ENCODE measurements at regions not wholly inside any gene's neighbourhood (a gene's known extent, or its start where the extent isn't known, plus 50 kb on each side); places are given as distances from the start of the nearest gene placed in this dataset.
A peak's percentile ranks its signal among the peaks of the same experiment; 100 is the strongest.

GRCh38 chr2:176491172-176491904, 222.1 kb downstream of the MTX2 start:
- ChIA-PET CTCF (no interaction called here), POLR2A (ENCODE audit: low non-redundant PET) (no interaction called here)
- peak; percentile 94 for DNase-seq (ENCODE audit: low spot score)
- peak overlapping the region; percentile 92 for H3K27ac ChIP-seq
- TF ChIP-seq CTCF (conservative IDR thresholded peaks at IDR 0.05; ENCODE audit: low read depth), result no peak

GRCh38 chr2:176492583-176492982, 223.3 kb downstream of the MTX2 start:
- no peak for DNase-seq (ENCODE audit: low spot score)
- no peak overlapping the region for H3K27ac ChIP-seq
- POLR2A ChIA-PET (ENCODE audit: low non-redundant PET), result no interaction called here
- CTCF ChIA-PET, result interaction anchor here (0.6 kb wide), 1 partner anchor 37 kb away, joined by 3 read pairs; no protein-coding TSS in a partner anchor
- TF ChIP-seq CTCF (conservative IDR thresholded peaks at IDR 0.05; ENCODE audit: low read depth), result no peak

- CTCF ChIA-PET, result interaction anchor here (0.6 to 0.9 kb wide), 2 partner anchors 36 to 367 kb away, joined by 3 to 4 read pairs; no protein-coding TSS in a partner anchor
- H3K27ac ChIP-seq, result peak overlapping the region; percentile 49; the same call in 1 of the 2 replicates
- DNase-seq (ENCODE audit: low spot score), result no peak
- POLR2A ChIA-PET (ENCODE audit: low non-redundant PET), result no interaction called here
- no peak for TF ChIP-seq CTCF (conservative IDR thresholded peaks at IDR 0.05; ENCODE audit: low read depth)
Measured at GRCh38 chr2:176493226-176493825, 224.1 kb downstream of the MTX2 start.

- ChIA-PET CTCF (interaction anchor here (0.9 kb wide), 1 partner anchor 367 kb away, joined by 4 read pairs; no protein-coding TSS in a partner anchor), POLR2A (ENCODE audit: low non-redundant PET) (no interaction called here)
- no peak for TF ChIP-seq CTCF (conservative IDR thresholded peaks at IDR 0.05; ENCODE audit: low read depth)
- no peak for DNase-seq (ENCODE audit: low spot score)
- H3K27ac ChIP-seq, result no peak overlapping the region
Measured at GRCh38 chr2:176493909-176494308, 224.7 kb downstream of the MTX2 start.

- POLR2A ChIA-PET (ENCODE audit: low non-redundant PET), result no interaction called here
- TF ChIP-seq CTCF (conservative IDR thresholded peaks at IDR 0.05; ENCODE audit: low read depth), result no peak
- CTCF ChIA-PET, result interaction anchor here (0.6 kb wide), 1 partner anchor 78 kb away, joined by 5 read pairs; no protein-coding TSS in a partner anchor
- DNase-seq (ENCODE audit: low spot score), result no peak
- peak overlapping the region; percentile 63 for H3K27ac ChIP-seq
Measured at GRCh38 chr2:176494949-176495353, 225.7 kb downstream of the MTX2 start.

- DNase-seq (ENCODE audit: low spot score), result no peak
- POLR2A ChIA-PET (ENCODE audit: low non-redundant PET), result no interaction called here
- CTCF ChIA-PET, result no interaction called here
- H3K27ac ChIP-seq, result no peak overlapping the region
- TF ChIP-seq CTCF (conservative IDR thresholded peaks at IDR 0.05; ENCODE audit: low read depth), result no peak
Measured at GRCh38 chr2:176495826-176496225, 226.6 kb downstream of the MTX2 start.

Data from RWPE1 (cell line).